Fibroblast of lung (primary cell): ENCODE measurements at regions not wholly inside any gene's neighbourhood (a gene's known extent, or its start where the extent isn't known, plus 50 kb on each side); places are given as distances from the start of the nearest gene placed in this dataset.
"Not testable (repeated sequence)": the region's sequence is repeated elsewhere in the genome, so short reads cannot be mapped to it uniquely, and the experiment has no call there.

Source experiments
- DNase-seq, 2 donors: peaks; one replicate each; pipeline versions ENCODE4 v3.0.0 to v3.0.0-alpha.2; 2010; ENCODE audit warnings: low read depth in 2 of 2
- H2AFZ ChIP-seq: 2 replicates; pipeline ENCODE4 v1.5.1; 2012; ENCODE audit warnings: low read length, control low read depth, inconsistent platforms
- H3K27ac ChIP-seq: 2 replicates; pipeline ENCODE4 v1.5.1; 2011; ENCODE audit warnings: low read length, control low read depth; ENCODE audit not compliant: insufficient read depth
- H3K27me3 ChIP-seq: 2 replicates; pipeline ENCODE4 v1.5.1; 2011; ENCODE audit warnings: mild to moderate bottlenecking, low read length; ENCODE audit not compliant: control insufficient read depth, insufficient read depth
- H3K36me3 ChIP-seq: 2 replicates; pipeline ENCODE4 v1.5.1; 2011; ENCODE audit warnings: low read length; ENCODE audit not compliant: control insufficient read depth, insufficient read depth
- H3K4me1 ChIP-seq: 2 replicates; pipeline ENCODE4 v1.5.1; 2011; ENCODE audit warnings: low read length; ENCODE audit not compliant: control insufficient read depth, insufficient read depth; ENCODE audit errors: extremely low read depth
- H3K4me2 ChIP-seq: 2 replicates; pipeline ENCODE4 v1.5.1; 2011; ENCODE audit warnings: low read length, control low read depth; ENCODE audit not compliant: insufficient read depth; ENCODE audit errors: extremely low read depth
- H3K4me3 ChIP-seq, 4 experiments: fragments of 200-600 bp in 1 of 4; sonication (generic) in 1 of 4; replicated peaks in 1 of 4; 2 replicates each; pipeline ENCODE4 v1.5.1; 2011 to 2016; ENCODE audit warnings: low read length in 4 of 4, low read depth in 3 of 4, mild to moderate bottlenecking in 3 of 4, control low read depth in 2 of 4, inconsistent platforms in 1 of 4, mixed read lengths in 1 of 4; ENCODE audit not compliant: insufficient read depth in 1 of 4; ENCODE audit errors: control extremely low read depth in 1 of 4
- H3K79me2 ChIP-seq: 2 replicates; pipeline ENCODE4 v1.5.1; 2012; ENCODE audit warnings: mild to moderate bottlenecking, low read length, inconsistent platforms; ENCODE audit not compliant: control insufficient read depth, insufficient read depth
- H3K9ac ChIP-seq: 2 replicates; pipeline ENCODE4 v1.5.1; 2011; ENCODE audit warnings: mild to moderate bottlenecking, low read length, control low read depth; ENCODE audit not compliant: insufficient read depth
- H3K9me3 ChIP-seq: 2 replicates; pipeline ENCODE4 v1.5.1; 2012; ENCODE audit warnings: low read depth, low read length; ENCODE audit not compliant: control insufficient read depth, insufficient read depth
- H4K20me1 ChIP-seq: 2 replicates; pipeline ENCODE4 v1.5.1; 2011; ENCODE audit warnings: low read length; ENCODE audit not compliant: control insufficient read depth, insufficient read depth; ENCODE audit errors: extremely low read depth
- EZH2 ChIP-seq: IDR thresholded peaks from 2 replicates; pipeline ENCODE4 v1.5.1; 2012; ENCODE audit warnings: low read length, control low read depth, mild to moderate bottlenecking; ENCODE audit errors: missing control alignments
- TF ChIP-seq, protein P1 (sequence below), 2 donors: IDR thresholded peaks in 1 of 2; conservative IDR thresholded peaks in 1 of 2; 1 replicate in 1 of 2; 2 replicates in 1 of 2; pipeline ENCODE4 v1.5.1; 2011 to 2012; ENCODE audit warnings: low read length in 2 of 2, control low read depth in 1 of 2, inconsistent platforms in 1 of 2, low read depth in 1 of 2, mild to moderate bottlenecking in 1 of 2

DNA sequence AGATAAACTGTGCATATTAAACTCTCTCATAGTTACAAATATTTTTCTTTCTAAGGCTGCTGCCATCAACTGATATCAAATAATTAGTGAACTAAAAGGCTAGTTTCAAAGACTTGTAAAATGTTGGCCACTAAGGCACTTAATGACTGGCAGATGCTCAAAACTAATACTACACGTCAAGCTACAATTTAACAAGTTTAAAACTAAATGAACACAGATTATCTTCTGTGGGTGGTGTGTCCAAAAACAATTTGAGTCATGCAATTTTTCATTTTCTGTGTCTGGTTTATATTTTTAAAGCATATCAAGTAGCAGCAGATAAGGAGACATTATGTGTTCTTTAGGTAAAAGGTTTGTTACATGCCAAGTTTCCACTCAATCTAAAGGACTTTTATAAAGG, 665.1 kb downstream of the EFNA5 start:
- TF ChIP-seq EZH2: no peak
- TF ChIP-seq, protein P1, sequence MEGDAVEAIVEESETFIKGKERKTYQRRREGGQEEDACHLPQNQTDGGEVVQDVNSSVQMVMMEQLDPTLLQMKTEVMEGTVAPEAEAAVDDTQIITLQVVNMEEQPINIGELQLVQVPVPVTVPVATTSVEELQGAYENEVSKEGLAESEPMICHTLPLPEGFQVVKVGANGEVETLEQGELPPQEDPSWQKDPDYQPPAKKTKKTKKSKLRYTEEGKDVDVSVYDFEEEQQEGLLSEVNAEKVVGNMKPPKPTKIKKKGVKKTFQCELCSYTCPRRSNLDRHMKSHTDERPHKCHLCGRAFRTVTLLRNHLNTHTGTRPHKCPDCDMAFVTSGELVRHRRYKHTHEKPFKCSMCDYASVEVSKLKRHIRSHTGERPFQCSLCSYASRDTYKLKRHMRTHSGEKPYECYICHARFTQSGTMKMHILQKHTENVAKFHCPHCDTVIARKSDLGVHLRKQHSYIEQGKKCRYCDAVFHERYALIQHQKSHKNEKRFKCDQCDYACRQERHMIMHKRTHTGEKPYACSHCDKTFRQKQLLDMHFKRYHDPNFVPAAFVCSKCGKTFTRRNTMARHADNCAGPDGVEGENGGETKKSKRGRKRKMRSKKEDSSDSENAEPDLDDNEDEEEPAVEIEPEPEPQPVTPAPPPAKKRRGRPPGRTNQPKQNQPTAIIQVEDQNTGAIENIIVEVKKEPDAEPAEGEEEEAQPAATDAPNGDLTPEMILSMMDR (conservative IDR thresholded peaks at IDR 0.05 in 1 of 2, IDR thresholded peaks at IDR 0.05 in 1 of 2; ENCODE audit: low read depth in 1 of 2, low read length in 2 of 2): no peak
- no peaks in the 10 kb centered on the region for H3K36me3 ChIP-seq
- H3K9me3 ChIP-seq: no peaks in the 10 kb centered on the region
- H2AFZ ChIP-seq: no peak overlapping the region
- no peaks in the 10 kb centered on the region for H3K79me2 ChIP-seq
- H3K4me3 ChIP-seq: no peak overlapping the region
- H3K4me2 ChIP-seq: no peak overlapping the region
- H3K27ac ChIP-seq: no peak overlapping the region
- no peak for DNase-seq
- no peaks in the 10 kb centered on the region for H3K4me1 ChIP-seq
- no peak overlapping the region for H3K9ac ChIP-seq
- H3K27me3 ChIP-seq: no peaks in the 10 kb centered on the region
- no peaks in the 10 kb centered on the region for H4K20me1 ChIP-seq

DNA sequence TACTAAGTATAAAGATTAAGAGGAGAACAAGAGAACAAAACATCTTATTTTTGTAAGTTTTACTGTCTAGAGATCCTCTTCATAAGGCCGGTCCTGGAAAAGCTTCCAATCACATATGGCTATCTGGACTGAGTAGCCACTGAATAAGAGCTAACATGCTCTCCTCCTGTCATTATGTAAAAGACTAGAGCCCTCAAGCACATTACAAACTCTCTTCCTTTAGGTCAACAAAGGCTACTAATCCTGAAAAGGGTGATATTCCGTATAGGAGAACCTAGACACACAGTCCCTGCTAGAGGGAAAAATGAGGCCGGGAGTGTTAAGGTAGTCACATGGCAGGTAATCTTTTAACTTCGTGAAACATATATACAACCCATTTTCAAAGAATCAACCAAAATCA, 665.6 kb downstream of the EFNA5 start:
- Histone ChIP-seq H3K4me2 (no peak overlapping the region), H3K9ac (no peak overlapping the region), H3K27me3 (no peaks in the 10 kb centered on the region), H4K20me1 (no peaks in the 10 kb centered on the region), H3K4me1 (no peaks in the 10 kb centered on the region), H3K79me2 (no peaks in the 10 kb centered on the region), H3K27ac (no peak overlapping the region), H3K36me3 (no peaks in the 10 kb centered on the region), H3K9me3 (no peaks in the 10 kb centered on the region), H3K4me3 (no peak overlapping the region), H2AFZ (no peak overlapping the region)
- TF ChIP-seq, protein P1 (conservative IDR thresholded peaks at IDR 0.05 in 1 of 2, IDR thresholded peaks at IDR 0.05 in 1 of 2; ENCODE audit: low read depth in 1 of 2, low read length in 2 of 2): no peak
- no peak for TF ChIP-seq EZH2
- DNase-seq: no peak

DNA sequence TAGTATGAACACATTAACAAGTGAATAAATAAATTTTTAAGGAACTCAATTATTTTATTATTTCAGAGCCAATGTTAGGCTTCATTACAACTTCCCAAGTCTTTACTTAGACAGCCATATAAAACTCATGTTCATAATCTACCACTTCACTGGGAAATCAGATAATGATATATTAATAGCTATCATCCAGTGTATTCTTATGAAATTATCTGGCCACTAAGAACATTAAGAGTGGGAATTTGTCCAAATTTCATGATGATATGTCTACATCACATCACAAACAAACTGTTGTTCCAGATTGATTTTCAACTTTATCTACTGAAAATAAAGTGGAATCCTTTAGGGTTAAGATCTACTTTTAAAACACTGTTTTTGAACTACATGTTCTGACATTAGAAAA, 668.6 kb downstream of the EFNA5 start:
- Histone ChIP-seq H3K79me2 (no peaks in the 10 kb centered on the region), H2AFZ (no peak overlapping the region), H3K27ac (no peak overlapping the region), H3K4me2 (no peak overlapping the region), H3K9me3 (no peaks in the 10 kb centered on the region), H3K4me3 (no peak overlapping the region), H3K36me3 (no peaks in the 10 kb centered on the region), H4K20me1 (no peaks in the 10 kb centered on the region), H3K27me3 (no peaks in the 10 kb centered on the region), H3K4me1 (no peaks in the 10 kb centered on the region), H3K9ac (no peak overlapping the region)
- DNase-seq: no peak
- no peak for TF ChIP-seq EZH2
- TF ChIP-seq, protein P1 (conservative IDR thresholded peaks at IDR 0.05 in 1 of 2, IDR thresholded peaks at IDR 0.05 in 1 of 2; ENCODE audit: low read depth in 1 of 2, low read length in 2 of 2): no peak

DNA sequence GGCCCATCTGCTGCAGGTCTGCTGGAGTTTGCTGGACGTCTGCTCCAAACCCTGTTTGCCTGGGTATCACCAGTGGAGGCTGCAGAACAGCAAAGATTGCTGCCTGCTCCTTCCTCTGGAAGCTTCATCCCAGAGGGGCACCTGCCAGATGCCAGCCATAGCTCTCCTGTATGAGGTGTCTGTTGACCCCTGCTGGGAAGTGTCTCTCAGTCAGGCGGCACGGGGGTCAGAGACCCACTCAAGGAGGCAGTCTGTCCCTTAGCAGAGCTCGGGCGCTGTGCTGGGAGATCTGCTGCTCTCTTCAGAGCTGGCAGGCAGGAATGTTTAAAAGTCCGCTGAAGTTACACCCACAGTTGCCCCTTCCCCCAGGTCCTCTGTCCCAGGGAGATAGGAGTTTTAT, 671.2 kb downstream of the EFNA5 start:
- H3K9me3 ChIP-seq, DNase-seq, H3K4me2 ChIP-seq, H3K79me2 ChIP-seq, H3K36me3 ChIP-seq, H2AFZ ChIP-seq, H4K20me1 ChIP-seq, H3K27ac ChIP-seq, H3K9ac ChIP-seq, H3K27me3 ChIP-seq, H3K4me3 ChIP-seq, H3K4me1 ChIP-seq: not testable (repeated sequence)
